RWPE2 (cell line): ENCODE measurements at regions not wholly inside any gene's neighbourhood (a gene's known extent, or its start where the extent isn't known, plus 50 kb on each side); places are given as distances from the start of the nearest gene placed in this dataset.
A peak's percentile ranks its signal among the peaks of the same experiment; 100 is the strongest.

ENCODE experiments used
- ATAC-seq: fragments of 200-7000 bp; cut with Tn5 transposase; 3 replicates; pipeline ENCODE4 v1.9.1; 2021; ENCODE audit warnings: low read depth
- DNase-seq: peaks from one replicate; pipeline ENCODE4 v3.0.0-alpha.2; 2020; ENCODE audit warnings: low spot score
- H3K27ac ChIP-seq: fragments of 450-650 bp; 2 replicates; pipeline ENCODE4 v1.5.1; 2017; ENCODE audit warnings: mild to moderate bottlenecking; ENCODE audit not compliant: poor library complexity, severe bottlenecking
- H3K27me3 ChIP-seq: fragments of 250-450 bp; sonication (Bioruptor Pico); 2 replicates; pipeline ENCODE4 v1.5.1; 2021; ENCODE audit warnings: mild to moderate bottlenecking, moderate library complexity; ENCODE audit not compliant: insufficient read depth, poor library complexity, severe bottlenecking
- H3K36me3 ChIP-seq: fragments of 250-450 bp; sonication (Bioruptor Pico); 2 replicates; pipeline ENCODE4 v1.5.1; 2020; ENCODE audit warnings: low read depth, mild to moderate bottlenecking, moderate library complexity
- H3K4me1 ChIP-seq: fragments of 250-450 bp; sonication (Bioruptor Pico); 2 replicates; pipeline ENCODE4 v1.5.1; 2021; ENCODE audit warnings: mild to moderate bottlenecking, moderate library complexity; ENCODE audit not compliant: insufficient read depth, poor library complexity, severe bottlenecking
- H3K4me3 ChIP-seq: fragments of 250-450 bp; sonication (Bioruptor Pico); 2 replicates; pipeline ENCODE4 v1.5.1; 2021; ENCODE audit warnings: mild to moderate bottlenecking, moderate library complexity; ENCODE audit not compliant: severe bottlenecking
- H3K9me3 ChIP-seq: fragments of 250-450 bp; sonication (Bioruptor Pico); 2 replicates; pipeline ENCODE4 v1.5.1; 2021; ENCODE audit warnings: mild to moderate bottlenecking, moderate library complexity; ENCODE audit not compliant: severe bottlenecking
- CTCF ChIP-seq: fragments of 450-650 bp; IDR thresholded peaks from one replicate; pipeline ENCODE4 v1.5.1; 2017; ENCODE audit warnings: mild to moderate bottlenecking, moderate library complexity; ENCODE audit not compliant: poor library complexity, severe bottlenecking

GRCh38 chr14:22097072-22097471, 423.5 kb upstream of the OR4E1 start:
- Histone ChIP-seq H3K27me3 (peaks cover 9% of the 10 kb centered on the region), H3K36me3 (no peaks in the 10 kb centered on the region), H3K27ac (no peak overlapping the region), H3K4me3 (no peak overlapping the region), H3K9me3 (no peaks in the 10 kb centered on the region), H3K4me1 (no peaks in the 10 kb centered on the region)
- ATAC-seq = no peak
- TF ChIP-seq CTCF = no peak
- no peak for DNase-seq

DNA sequence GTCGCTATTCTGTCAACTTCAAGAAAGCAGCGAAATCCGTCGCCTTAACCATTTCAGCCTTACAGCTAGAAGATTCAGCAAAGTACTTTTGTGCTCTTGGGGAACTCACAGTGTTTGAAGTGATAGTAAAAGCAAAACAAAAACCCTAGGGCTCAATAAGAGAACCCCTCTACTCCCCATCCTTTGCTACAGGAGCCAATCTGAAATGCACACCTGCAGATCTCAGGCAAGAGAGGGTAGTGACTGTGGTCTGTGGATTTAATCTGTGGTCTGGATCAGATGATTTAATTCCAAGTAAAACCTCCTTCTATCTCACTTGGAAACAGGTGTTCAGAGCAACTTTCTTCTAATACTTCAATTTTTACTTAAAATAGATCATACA, 422.9 kb upstream of the OR4E1 start:
- H3K27me3 ChIP-seq = peaks cover 9% of the 10 kb centered on the region
- H3K9me3 ChIP-seq = no peaks in the 10 kb centered on the region
- no peak overlapping the region for H3K27ac ChIP-seq
- ATAC-seq (no peak), DNase-seq (no peak)
- no peaks in the 10 kb centered on the region for H3K4me1 ChIP-seq
- no peaks in the 10 kb centered on the region for H3K36me3 ChIP-seq
- no peak for TF ChIP-seq CTCF
- no peak overlapping the region for H3K4me3 ChIP-seq

DNA sequence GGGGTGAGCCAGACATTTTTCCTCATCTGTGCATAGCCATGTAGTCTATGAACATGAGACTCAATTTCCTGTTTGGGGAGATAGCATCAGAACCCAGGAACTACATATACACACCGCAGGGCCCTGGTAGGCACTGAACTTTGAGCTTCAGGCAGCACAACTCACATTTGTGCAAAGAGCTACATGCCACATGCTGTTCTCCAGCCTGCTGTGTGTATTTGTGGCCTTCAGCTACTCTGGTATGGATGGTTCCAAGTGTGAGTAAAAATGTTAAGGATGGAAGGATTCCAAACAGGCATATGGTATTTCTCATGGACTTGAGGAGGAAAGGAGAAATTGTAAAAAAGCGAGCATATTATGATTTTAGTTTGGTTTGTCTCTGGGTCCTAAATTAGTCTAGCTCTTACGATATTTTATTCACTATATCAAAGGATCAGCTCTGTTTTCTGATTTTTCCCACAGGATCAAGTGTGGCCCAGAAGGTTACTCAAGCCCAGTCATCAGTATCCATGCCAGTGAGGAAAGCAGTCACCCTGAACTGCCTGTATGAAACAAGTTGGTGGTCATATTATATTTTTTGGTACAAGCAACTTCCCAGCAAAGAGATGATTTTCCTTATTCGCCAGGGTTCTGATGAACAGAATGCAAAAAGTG, 422.4 kb upstream of the OR4E1 start:
- Histone ChIP-seq H3K4me1 (no peaks in the 10 kb centered on the region), H3K27ac (no peak overlapping the region), H3K36me3 (no peaks in the 10 kb centered on the region), H3K9me3 (no peaks in the 10 kb centered on the region), H3K27me3 (peaks cover 9% of the 10 kb centered on the region), H3K4me3 (no peak overlapping the region)
- ATAC-seq (no peak), DNase-seq (no peak)
- TF ChIP-seq CTCF = no peak

GRCh38 chr14:22089940-22090339, 416.3 kb upstream of the OR4E1 start:
- no peak for TF ChIP-seq CTCF
- Histone ChIP-seq H3K36me3 (no peaks in the 10 kb centered on the region), H3K27ac (no peak overlapping the region), H3K4me1 (peaks cover 6% of the 10 kb centered on the region), H3K4me3 (no peak overlapping the region), H3K9me3 (no peaks in the 10 kb centered on the region), H3K27me3 (no peaks in the 10 kb centered on the region)
- no peak for DNase-seq
- no peak for ATAC-seq

GRCh38 chr14:22088614-22089342, 415.2 kb upstream of the OR4E1 start:
- no peak overlapping the region for H3K4me3 ChIP-seq
- ATAC-seq = peak; percentile 61; the same call in 2 of the 3 replicates
- peaks cover 4% of the 10 kb centered on the region for H3K27me3 ChIP-seq
- H3K27ac ChIP-seq = no peak overlapping the region
- H3K36me3 ChIP-seq = no peaks in the 10 kb centered on the region
- H3K4me1 ChIP-seq = peaks cover 6% of the 10 kb centered on the region
- TF ChIP-seq CTCF = no peak
- DNase-seq = no peak
- no peaks in the 10 kb centered on the region for H3K9me3 ChIP-seq
